H9 (cell line): ENCODE measurements at regions not wholly inside any gene's neighbourhood (a gene's known extent, or its start where the extent isn't known, plus 50 kb on each side); places are given as distances from the start of the nearest gene placed in this dataset.

Experiments
- DNase-seq: peaks from one replicate; pipeline ENCODE4 v3.0.0-alpha.2; 2017
- H2AFZ ChIP-seq: one replicate; pipeline ENCODE4 v1.6.1; 2013; ENCODE audit warnings: mild to moderate bottlenecking, low read length, control low read depth, moderate library complexity
- H2AK5ac ChIP-seq: 2 replicates; pipeline ENCODE4 v1.6.1; 2013; ENCODE audit warnings: low read length, control low read depth, mixed read lengths; ENCODE audit not compliant: insufficient read length
- H2BK120ac ChIP-seq: one replicate; pipeline ENCODE4 v1.6.1; 2013; ENCODE audit warnings: low read depth, mild to moderate bottlenecking, low read length, control low read depth, inconsistent platforms; ENCODE audit not compliant: poor library complexity, severe bottlenecking
- H2BK12ac ChIP-seq: 2 replicates; pipeline ENCODE4 v1.6.1; 2013; ENCODE audit warnings: low read length, control low read depth, mixed read lengths, low read depth; ENCODE audit not compliant: insufficient read length
- H2BK15ac ChIP-seq: 2 replicates; pipeline ENCODE4 v1.6.1; 2013; ENCODE audit warnings: low read depth, low read length, control low read depth
- H2BK20ac ChIP-seq: one replicate; pipeline ENCODE4 v1.6.1; 2013; ENCODE audit warnings: low read depth, mild to moderate bottlenecking, low read length, control low read depth, inconsistent platforms; ENCODE audit not compliant: poor library complexity, severe bottlenecking
- H2BK5ac ChIP-seq: 2 replicates; pipeline ENCODE4 v1.6.1; 2013; ENCODE audit warnings: low read length, control low read depth, mixed read lengths; ENCODE audit not compliant: insufficient read length
- H3K14ac ChIP-seq: 2 replicates; pipeline ENCODE4 v1.6.1; 2013; ENCODE audit warnings: low read length, control low read depth; ENCODE audit not compliant: insufficient read depth
- H3K18ac ChIP-seq: 2 replicates; pipeline ENCODE4 v1.6.1; 2013; ENCODE audit warnings: low read depth, mild to moderate bottlenecking, mixed read lengths, low read length, control low read depth; ENCODE audit not compliant: insufficient read length
- H3K23ac ChIP-seq: 2 replicates; pipeline ENCODE4 v1.6.1; 2013; ENCODE audit warnings: low read length, control low read depth, mixed read lengths, low read depth; ENCODE audit not compliant: insufficient read length
- H3K23me2 ChIP-seq: 2 replicates; pipeline ENCODE4 v1.6.1; 2013; ENCODE audit warnings: low read depth, mild to moderate bottlenecking, mixed read lengths, low read length, control low read depth; ENCODE audit not compliant: insufficient read length, poor library complexity, severe bottlenecking
- H3K27ac ChIP-seq: 2 replicates; pipeline ENCODE4 v1.5.1; 2013; ENCODE audit warnings: low read length, control low read depth, mixed read lengths, low read depth; ENCODE audit not compliant: insufficient read length
- H3K27me3 ChIP-seq: 2 replicates; pipeline ENCODE4 v1.6.1; 2013; ENCODE audit warnings: low read length, control low read depth, inconsistent platforms; ENCODE audit not compliant: insufficient read depth
- H3K4ac ChIP-seq: 2 replicates; pipeline ENCODE4 v1.6.1; 2013; ENCODE audit warnings: low read depth, mild to moderate bottlenecking, control low read depth, inconsistent platforms, low read length, moderate library complexity
- H3K4me1 ChIP-seq: 2 replicates; pipeline ENCODE4 v1.6.1; 2013; ENCODE audit warnings: low read length, control low read depth, inconsistent platforms; ENCODE audit not compliant: insufficient read depth
- H3K4me2 ChIP-seq: 2 replicates; pipeline ENCODE4 v1.6.1; 2013; ENCODE audit warnings: low read length, control low read depth, mixed read lengths; ENCODE audit not compliant: insufficient read length, insufficient read depth
- H3K56ac ChIP-seq: 2 replicates; pipeline ENCODE4 v1.6.1; 2013; ENCODE audit warnings: low read depth, mild to moderate bottlenecking, mixed read lengths, low read length, control low read depth; ENCODE audit not compliant: insufficient read length
- H3K79me1 ChIP-seq: 2 replicates; pipeline ENCODE4 v1.6.1; 2013; ENCODE audit warnings: low read depth, mild to moderate bottlenecking, moderate library complexity, low read length, control low read depth, inconsistent platforms; ENCODE audit not compliant: insufficient read depth, poor library complexity, severe bottlenecking
- H3K79me2 ChIP-seq: 2 replicates; pipeline ENCODE4 v1.6.1; 2013; ENCODE audit warnings: low read length, control low read depth, inconsistent platforms; ENCODE audit not compliant: insufficient read depth
- H3K9ac ChIP-seq: 2 replicates; pipeline ENCODE4 v1.6.1; 2013; ENCODE audit warnings: low read length, control low read depth, mixed read lengths; ENCODE audit not compliant: insufficient read length; ENCODE audit errors: extremely low read depth
- H3K9me3 ChIP-seq: one replicate; pipeline ENCODE4 v1.6.1; 2013; ENCODE audit warnings: low read depth, low read length, inconsistent platforms; ENCODE audit not compliant: control insufficient read depth
- H3T11ph ChIP-seq: one replicate; pipeline ENCODE4 v1.6.1; 2013; ENCODE audit warnings: mild to moderate bottlenecking, low read length, control low read depth, inconsistent platforms
- H4K20me1 ChIP-seq: one replicate; pipeline ENCODE4 v1.6.1; 2013; ENCODE audit not compliant: control insufficient read depth, insufficient read length, insufficient read depth
- H4K5ac ChIP-seq: 2 replicates; pipeline ENCODE4 v1.6.1; 2013; ENCODE audit warnings: low read depth, mild to moderate bottlenecking, mixed read lengths, low read length, control low read depth; ENCODE audit not compliant: insufficient read length
- H4K8ac ChIP-seq: replicated peaks from 2 replicates; pipeline ENCODE4 v1.6.1; 2013; ENCODE audit warnings: low read length, control low read depth, mixed read lengths, low read depth; ENCODE audit not compliant: insufficient read length
- H4K91ac ChIP-seq: 2 replicates; pipeline ENCODE4 v1.6.1; 2013; ENCODE audit warnings: low read depth, mild to moderate bottlenecking, moderate library complexity, mixed read lengths, low read length, control low read depth; ENCODE audit not compliant: insufficient read length
- H3K27ac Mint-ChIP-seq, 3 experiments: 2 replicates in 2 of 3; 3 replicates in 1 of 3; pipeline ENCODE4 v1.8.0; 2020 to 2021; ENCODE audit warnings: mixed read lengths in 3 of 3, mild to moderate bottlenecking in 1 of 3, moderate library complexity in 1 of 3
- H3K27me3 Mint-ChIP-seq: 2 replicates; pipeline ENCODE4 v1.8.0; 2021; ENCODE audit warnings: low read depth, mild to moderate bottlenecking, moderate library complexity, mixed read lengths
- H3K36me3 Mint-ChIP-seq, 3 experiments: 2 replicates in 2 of 3; 3 replicates in 1 of 3; pipeline ENCODE4 v1.8.0; 2020 to 2021; ENCODE audit warnings: low read depth in 3 of 3, mixed read lengths in 3 of 3; ENCODE audit not compliant: insufficient read depth in 1 of 3
- H3K4me1 Mint-ChIP-seq, 2 experiments: 2 replicates each; pipeline ENCODE4 v1.8.0; 2020; ENCODE audit warnings: mixed read lengths in 2 of 2
- H3K4me3 Mint-ChIP-seq, 2 experiments: 2 replicates in 1 of 2; 3 replicates in 1 of 2; pipeline ENCODE4 v1.8.0; 2020 to 2021; ENCODE audit warnings: mild to moderate bottlenecking in 2 of 2, mixed read lengths in 2 of 2, moderate library complexity in 1 of 2
- H3K9me3 Mint-ChIP-seq, 2 experiments: 2 replicates in 1 of 2; 3 replicates in 1 of 2; pipeline ENCODE4 v1.8.0; 2020; ENCODE audit warnings: mild to moderate bottlenecking in 2 of 2, mixed read lengths in 2 of 2, moderate library complexity in 1 of 2
- WGBS: extraction: QIAGEN DNeasy Blood & Tissue Kit; methylation state at CpG from one replicate; pipeline ENCODE4 v1.1.7; 2013; ENCODE audit warnings: missing lambda C conversion rate, low lambda C conversion rate, mixed read lengths; ENCODE audit not compliant: insufficient read length; ENCODE audit errors: extremely low coverage; 5-methylcytosine and 5-hydroxymethylcytosine counted together
- TF ChIP-seq, protein P1 (sequence below): fragments of 200-600 bp; sonication (generic); conservative IDR thresholded peaks from 3 replicates; pipeline ENCODE4 v1.8.0; 2021; ENCODE audit warnings: antibody characterized with exemption, mild to moderate bottlenecking

DNA sequence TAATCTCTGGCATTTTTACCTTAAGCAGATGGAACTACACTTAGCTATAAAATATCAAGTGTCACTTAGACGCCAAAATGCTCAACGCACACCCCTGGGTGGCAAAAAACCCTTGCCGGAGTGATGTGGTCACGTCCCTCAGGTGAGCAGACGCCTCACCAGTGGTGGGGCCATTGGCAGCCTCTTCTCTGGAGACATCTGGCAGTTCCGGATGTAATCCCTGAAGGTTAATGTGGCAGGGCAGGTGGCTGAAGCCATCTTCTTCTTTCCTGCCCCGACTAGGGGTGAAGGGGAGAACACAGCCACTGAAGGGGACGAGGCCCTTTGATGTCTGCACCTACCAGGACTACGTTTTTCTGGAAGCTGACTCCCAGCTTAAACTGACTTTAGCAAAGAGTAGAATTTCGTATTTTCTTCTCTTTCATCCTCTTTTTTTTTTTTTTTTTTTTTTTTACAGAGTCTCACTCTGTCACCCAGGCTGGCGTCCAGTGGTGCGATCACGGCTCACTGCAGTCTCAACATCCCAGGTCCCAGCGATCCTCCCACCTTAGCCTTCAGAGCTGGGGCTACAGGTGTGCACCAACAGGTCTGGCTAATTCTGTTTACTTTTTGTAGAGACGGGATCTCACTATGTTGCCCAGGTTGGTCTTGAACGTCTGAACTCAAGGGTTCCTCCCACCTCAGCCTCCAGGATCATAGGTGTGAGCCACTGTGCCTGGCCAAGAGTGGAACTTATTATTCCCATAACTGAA lies 152.1 kb downstream of the TTLL2 start:
- TF ChIP-seq, protein P1, sequence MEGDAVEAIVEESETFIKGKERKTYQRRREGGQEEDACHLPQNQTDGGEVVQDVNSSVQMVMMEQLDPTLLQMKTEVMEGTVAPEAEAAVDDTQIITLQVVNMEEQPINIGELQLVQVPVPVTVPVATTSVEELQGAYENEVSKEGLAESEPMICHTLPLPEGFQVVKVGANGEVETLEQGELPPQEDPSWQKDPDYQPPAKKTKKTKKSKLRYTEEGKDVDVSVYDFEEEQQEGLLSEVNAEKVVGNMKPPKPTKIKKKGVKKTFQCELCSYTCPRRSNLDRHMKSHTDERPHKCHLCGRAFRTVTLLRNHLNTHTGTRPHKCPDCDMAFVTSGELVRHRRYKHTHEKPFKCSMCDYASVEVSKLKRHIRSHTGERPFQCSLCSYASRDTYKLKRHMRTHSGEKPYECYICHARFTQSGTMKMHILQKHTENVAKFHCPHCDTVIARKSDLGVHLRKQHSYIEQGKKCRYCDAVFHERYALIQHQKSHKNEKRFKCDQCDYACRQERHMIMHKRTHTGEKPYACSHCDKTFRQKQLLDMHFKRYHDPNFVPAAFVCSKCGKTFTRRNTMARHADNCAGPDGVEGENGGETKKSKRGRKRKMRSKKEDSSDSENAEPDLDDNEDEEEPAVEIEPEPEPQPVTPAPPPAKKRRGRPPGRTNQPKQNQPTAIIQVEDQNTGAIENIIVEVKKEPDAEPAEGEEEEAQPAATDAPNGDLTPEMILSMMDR = no peak
- no peak overlapping the region for H3K4me3 Mint-ChIP-seq
- Histone ChIP-seq H3K18ac (no peak overlapping the region), H3K23me2 (no peaks in the 10 kb centered on the region), H2BK5ac (no peak overlapping the region), H2BK15ac (no peak overlapping the region), H3T11ph (no peak overlapping the region), H2BK120ac (no peak overlapping the region), H3K4ac (no peak overlapping the region), H3K79me2 (no peaks in the 10 kb centered on the region), H4K8ac (no peak overlapping the region), H4K20me1 (no peaks in the 10 kb centered on the region), H4K91ac (no peak overlapping the region), H3K4me1 (peaks cover 11% of the 10 kb centered on the region; the same call in 1 of the 2 replicates), H3K23ac (no peak overlapping the region), H2BK20ac (no peak overlapping the region), H2BK12ac (no peak overlapping the region), H3K27me3 (no peaks in the 10 kb centered on the region), H3K9me3 (no peaks in the 10 kb centered on the region), H2AFZ (no peak overlapping the region), H3K27ac (no peak overlapping the region), H3K79me1 (no peaks in the 10 kb centered on the region), H3K14ac (no peak overlapping the region), H3K4me2 (no peak overlapping the region), H4K5ac (no peak overlapping the region), H2AK5ac (no peak overlapping the region), H3K9ac (no peak overlapping the region), H3K56ac (no peak overlapping the region)
- H3K9me3 Mint-ChIP-seq = peaks cover 0 to 2% of the 10 kb centered on the region in 2 experiments; a peak in 3 of 5 replicates
- no CpG with 5 or more reads among the region's 16 CpGs for WGBS
- peaks cover 13% of the 10 kb centered on the region for H3K27me3 Mint-ChIP-seq
- H3K4me1 Mint-ChIP-seq = peaks cover 68 to 78% of the 10 kb centered on the region in 2 experiments
- no peaks in the 10 kb centered on the region; a peak in 1 of 7 replicates for H3K36me3 Mint-ChIP-seq
- no peak overlapping the region for H3K27ac Mint-ChIP-seq
- no peak for DNase-seq
